Gastrocnemius medialis (tissue), 4 donors: ENCODE measurements at regions not wholly inside any gene's neighbourhood (a gene's known extent, or its start where the extent isn't known, plus 50 kb on each side); places are given as distances from the start of the nearest gene placed in this dataset.

Experiments
- ATAC-seq, 2 donors: fragments of 150-250 bp; one replicate each; pipeline ENCODE4 v1.9.1; 2016
- DNase-seq, 2 donors: peaks; one replicate each; pipeline ENCODE4 v3.0.0-alpha.2; 2019
- H3K27ac ChIP-seq, 4 donors: fragments of 200-600 bp; sonication (generic); 1 replicate in 1 of 4; 2 replicates in 3 of 4; pipeline ENCODE4 v1.5.1; 2016 to 2018; ENCODE audit warnings: mild to moderate bottlenecking in 2 of 4, moderate library complexity in 1 of 4
- H3K27me3 ChIP-seq, 3 donors: fragments of 200-600 bp; sonication (generic) in 2 of 3; 1 replicate in 1 of 3; 2 replicates in 2 of 3; pipeline versions ENCODE4 v1.5.1 to v1.6.0; 2016 to 2019; ENCODE audit warnings: mild to moderate bottlenecking in 1 of 3, moderate library complexity in 1 of 3
- H3K36me3 ChIP-seq, 2 donors: fragments of 200-600 bp; sonication (generic) in 1 of 2; one replicate each; pipeline ENCODE4 v1.5.1; 2017 to 2018
- H3K4me1 ChIP-seq, 2 donors: fragments of 200-600 bp; sonication (generic) in 1 of 2; one replicate each; pipeline ENCODE4 v1.5.1; 2016 to 2017; ENCODE audit warnings: mild to moderate bottlenecking in 2 of 2
- H3K4me3 ChIP-seq, 4 donors: fragments of 200-600 bp; sonication (generic) in 3 of 4; 1 replicate in 1 of 4; 2 replicates in 3 of 4; pipeline ENCODE4 v1.5.1; 2016 to 2019; ENCODE audit warnings: mild to moderate bottlenecking in 2 of 4
- H3K9me3 ChIP-seq, 3 donors: fragments of 200-600 bp; sonication (generic) in 2 of 3; 1 replicate in 1 of 3; 2 replicates in 2 of 3; pipeline ENCODE4 v1.5.1; 2016 to 2019
- POLR2A ChIP-seq, 2 donors: fragments of 450-650 bp; IDR thresholded peaks; one replicate each; pipeline ENCODE4 v1.6.1; 2017; ENCODE audit warnings: antibody characterized with exemption in 2 of 2, mild to moderate bottlenecking in 2 of 2, moderate library complexity in 2 of 2
- in situ Hi-C, 4 donors: fragments of 200-750 bp; cut with MboI; loops; one replicate each; pipeline versions ENCODE4 v1.15.0 to v1.8.0; 2017; ENCODE audit warnings: low sequenced_read_pairs in 4 of 4
- intact Hi-C: fragments of 100-400 bp; cut with DNase I; formaldehyde crosslinking; loops from one replicate; pipeline ENCODE4 v1.15.1; 2023; ENCODE audit warnings: low total_unique reads
- TF ChIP-seq, protein P1 (sequence below), 5 experiments: fragments of 450-650 bp in 3 of 5; fragments of 200-600 bp in 2 of 5; sonication (generic) in 2 of 5; IDR thresholded peaks in 4 of 5; conservative IDR thresholded peaks in 1 of 5; 1 replicate in 4 of 5; 2 replicates in 1 of 5; pipeline ENCODE4 v1.5.1; 2016 to 2019; ENCODE audit warnings: antibody characterized with exemption in 5 of 5, mild to moderate bottlenecking in 3 of 5, moderate library complexity in 3 of 5

DNA sequence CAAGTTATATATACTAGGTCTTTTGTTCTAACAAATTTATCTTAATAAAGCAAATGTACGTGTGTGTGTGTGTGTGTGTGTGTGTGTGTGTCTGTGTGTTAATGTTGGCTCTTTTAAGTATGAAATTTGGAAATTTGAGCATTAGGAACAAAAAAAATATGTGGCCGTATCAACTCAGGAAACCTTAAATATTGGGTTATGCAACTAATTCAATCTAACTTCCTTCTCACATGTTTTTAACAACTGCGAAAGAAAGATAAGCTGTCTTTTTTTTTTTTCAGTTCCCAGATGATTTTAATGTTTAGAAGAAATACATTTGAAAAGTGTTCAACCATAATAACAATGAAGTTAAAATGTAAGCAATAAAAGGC is 616.4 kb upstream of the ARID1B start:
- no peak for DNase-seq
- no peaks in the 10 kb centered on the region for H3K36me3 ChIP-seq
- in situ Hi-C loops = no loop called here
- no peaks in the 10 kb centered on the region for H3K9me3 ChIP-seq
- H3K27me3 ChIP-seq = no peaks in the 10 kb centered on the region
- ATAC-seq = no peak
- intact Hi-C loops = loop anchor here (10.0 kb wide), 1 partner anchor 844 kb away; no protein-coding TSS in a partner anchor
- no peak overlapping the region for H3K27ac ChIP-seq
- H3K4me3 ChIP-seq = no peak overlapping the region
- TF ChIP-seq, protein P1, sequence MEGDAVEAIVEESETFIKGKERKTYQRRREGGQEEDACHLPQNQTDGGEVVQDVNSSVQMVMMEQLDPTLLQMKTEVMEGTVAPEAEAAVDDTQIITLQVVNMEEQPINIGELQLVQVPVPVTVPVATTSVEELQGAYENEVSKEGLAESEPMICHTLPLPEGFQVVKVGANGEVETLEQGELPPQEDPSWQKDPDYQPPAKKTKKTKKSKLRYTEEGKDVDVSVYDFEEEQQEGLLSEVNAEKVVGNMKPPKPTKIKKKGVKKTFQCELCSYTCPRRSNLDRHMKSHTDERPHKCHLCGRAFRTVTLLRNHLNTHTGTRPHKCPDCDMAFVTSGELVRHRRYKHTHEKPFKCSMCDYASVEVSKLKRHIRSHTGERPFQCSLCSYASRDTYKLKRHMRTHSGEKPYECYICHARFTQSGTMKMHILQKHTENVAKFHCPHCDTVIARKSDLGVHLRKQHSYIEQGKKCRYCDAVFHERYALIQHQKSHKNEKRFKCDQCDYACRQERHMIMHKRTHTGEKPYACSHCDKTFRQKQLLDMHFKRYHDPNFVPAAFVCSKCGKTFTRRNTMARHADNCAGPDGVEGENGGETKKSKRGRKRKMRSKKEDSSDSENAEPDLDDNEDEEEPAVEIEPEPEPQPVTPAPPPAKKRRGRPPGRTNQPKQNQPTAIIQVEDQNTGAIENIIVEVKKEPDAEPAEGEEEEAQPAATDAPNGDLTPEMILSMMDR (IDR thresholded peaks at IDR 0.05 in 4 of 5, conservative IDR thresholded peaks at IDR 0.05 in 1 of 5) = no peak
- TF ChIP-seq POLR2A (IDR thresholded peaks at IDR 0.05) = no peak
- H3K4me1 ChIP-seq = no peaks in the 10 kb centered on the region

DNA sequence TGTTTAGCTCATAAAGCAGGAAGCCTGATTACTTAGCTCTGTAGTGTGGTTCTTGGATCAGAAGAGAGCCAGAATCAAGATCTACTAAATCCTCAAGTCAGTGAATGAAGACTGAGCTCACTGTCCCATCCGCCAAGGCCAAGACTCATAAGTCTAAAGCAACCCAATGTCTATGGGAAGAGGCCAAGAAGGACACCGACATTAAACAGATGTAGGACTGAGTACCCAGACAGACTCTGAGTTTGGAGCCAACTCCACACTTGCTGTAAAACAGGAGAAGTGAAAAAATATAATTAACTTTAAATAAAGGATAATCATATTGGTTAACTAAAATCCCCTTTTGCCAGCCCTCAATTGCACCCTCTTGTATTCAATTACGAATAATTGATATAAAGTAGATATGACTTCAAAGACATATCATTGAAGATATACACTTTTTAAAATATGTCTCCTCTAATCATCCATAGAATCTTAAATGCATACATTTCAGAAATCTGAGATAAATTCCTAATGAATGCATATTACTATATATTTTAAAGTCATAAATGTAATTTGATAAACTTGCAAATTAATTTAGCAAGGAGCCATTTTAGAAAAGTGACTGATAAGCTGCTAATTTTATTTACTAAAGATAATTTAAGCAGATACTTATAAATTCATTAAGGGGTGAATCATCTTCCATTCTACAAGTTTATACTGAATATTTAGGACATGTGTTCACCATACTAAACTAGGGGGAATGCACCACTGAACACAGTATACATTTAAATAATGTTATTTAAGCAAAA is 617.0 kb upstream of the ARID1B start:
- intact Hi-C loops (loop anchor here (10.0 kb wide), 1 partner anchor 845 kb away; no protein-coding TSS in a partner anchor), in situ Hi-C loops (no loop called here)
- TF ChIP-seq POLR2A (IDR thresholded peaks at IDR 0.05) = no peak
- Histone ChIP-seq H3K36me3 (no peaks in the 10 kb centered on the region), H3K27ac (no peak overlapping the region), H3K27me3 (no peaks in the 10 kb centered on the region), H3K4me1 (no peaks in the 10 kb centered on the region), H3K4me3 (no peak overlapping the region), H3K9me3 (no peaks in the 10 kb centered on the region)
- DNase-seq (no peak), ATAC-seq (no peak)

DNA sequence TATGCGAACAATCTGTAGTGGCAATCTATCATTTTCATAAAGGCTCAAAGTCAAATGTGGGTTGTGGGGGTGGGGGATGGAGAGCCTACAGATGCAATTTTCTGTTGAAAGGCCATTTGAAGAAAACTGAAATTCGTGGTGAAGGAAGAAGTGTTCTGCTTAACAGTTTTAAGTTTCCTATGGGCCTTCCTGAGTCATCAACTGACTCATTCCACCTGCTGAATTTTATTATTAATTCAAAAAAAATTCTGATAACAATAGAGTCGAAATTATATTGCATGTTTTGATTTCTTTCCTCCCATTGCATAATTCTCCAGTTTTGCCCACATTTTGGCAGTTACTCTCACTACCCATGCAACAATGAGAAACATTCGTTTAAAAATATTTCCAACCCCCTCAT is 622.3 kb upstream of the ARID1B start:
- DNase-seq = no peak
- no peaks in the 10 kb centered on the region for H3K4me1 ChIP-seq
- H3K4me3 ChIP-seq = no peak overlapping the region
- H3K27me3 ChIP-seq = no peaks in the 10 kb centered on the region
- no peak for ATAC-seq
- no peaks in the 10 kb centered on the region for H3K9me3 ChIP-seq
- H3K27ac ChIP-seq = no peak overlapping the region
- no peak for TF ChIP-seq POLR2A (IDR thresholded peaks at IDR 0.05)
- TF ChIP-seq, protein P1 (IDR thresholded peaks at IDR 0.05 in 4 of 5, conservative IDR thresholded peaks at IDR 0.05 in 1 of 5) = no peak
- H3K36me3 ChIP-seq = no peaks in the 10 kb centered on the region
- in situ Hi-C loops = no loop called here
- intact Hi-C loops = no loop called here

DNA sequence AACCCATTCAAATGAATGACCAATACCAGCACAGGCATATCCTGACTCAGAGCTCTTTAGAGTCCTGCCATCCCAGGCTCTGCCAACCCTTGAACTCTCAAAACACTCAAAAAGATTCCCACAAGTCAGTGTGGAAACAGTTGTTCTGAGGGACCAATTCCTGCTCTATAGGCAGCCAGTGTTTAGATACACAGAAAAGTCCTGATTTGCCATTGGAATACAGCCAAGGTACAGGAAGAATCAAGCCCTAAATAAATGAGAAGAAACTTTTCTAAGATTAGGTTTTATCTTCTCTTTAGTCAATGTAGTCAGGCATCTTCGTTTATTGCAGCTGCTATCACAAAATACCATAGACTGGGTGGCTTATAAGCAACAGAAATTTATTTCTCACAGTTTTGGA is 626.8 kb upstream of the ARID1B start:
- Histone ChIP-seq H3K36me3 (no peaks in the 10 kb centered on the region), H3K27me3 (no peaks in the 10 kb centered on the region), H3K4me1 (no peaks in the 10 kb centered on the region), H3K9me3 (no peaks in the 10 kb centered on the region), H3K27ac (no peak overlapping the region), H3K4me3 (no peak overlapping the region)
- intact Hi-C loops (no loop called here), in situ Hi-C loops (no loop called here)
- DNase-seq = no peak
- ATAC-seq = no peak
- no peak for TF ChIP-seq POLR2A (IDR thresholded peaks at IDR 0.05)
- TF ChIP-seq, protein P1 (IDR thresholded peaks at IDR 0.05 in 4 of 5, conservative IDR thresholded peaks at IDR 0.05 in 1 of 5) = no peak

DNA sequence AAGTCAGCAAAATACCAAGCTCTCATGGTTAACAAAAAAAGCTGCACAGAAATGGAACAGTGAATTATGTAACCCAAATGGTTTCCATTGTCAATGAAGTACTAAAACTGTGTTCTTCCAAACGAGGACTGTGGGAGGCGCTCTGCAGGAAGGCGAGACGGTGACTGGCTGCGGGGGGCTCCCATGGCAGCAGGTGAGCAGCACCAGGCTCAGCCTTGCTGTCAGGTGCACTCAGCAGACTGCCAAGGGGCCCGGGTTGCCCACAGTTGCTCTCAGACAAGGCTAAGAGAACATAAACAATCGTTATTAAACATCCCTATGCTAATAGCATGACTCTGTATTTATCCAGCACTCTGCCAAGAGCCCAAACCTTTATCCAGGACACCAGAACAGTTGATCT is 630.3 kb upstream of the ARID1B start:
- H3K9me3 ChIP-seq = no peaks in the 10 kb centered on the region
- intact Hi-C loops = no loop called here
- H3K27ac ChIP-seq = no peak overlapping the region
- TF ChIP-seq, protein P1 (IDR thresholded peaks at IDR 0.05 in 4 of 5, conservative IDR thresholded peaks at IDR 0.05 in 1 of 5) = no peak
- no peak for TF ChIP-seq POLR2A (IDR thresholded peaks at IDR 0.05)
- ATAC-seq (no peak), DNase-seq (no peak)
- no peaks in the 10 kb centered on the region for H3K4me1 ChIP-seq
- no peak overlapping the region for H3K4me3 ChIP-seq
- no peaks in the 10 kb centered on the region for H3K27me3 ChIP-seq
- no peaks in the 10 kb centered on the region for H3K36me3 ChIP-seq
- in situ Hi-C loops = no loop called here
